ENCODE measurements at regions not wholly inside any gene's neighbourhood (a gene's known extent, or its start where the extent isn't known, plus 50 kb on each side); places are given as distances from the start of the nearest gene placed in this dataset.

GRCh38 chr15:94970802-94971201 is 739.4 kb downstream of the MCTP2 start:
- H3K9ac ChIP-seq (ENCODE audit: insufficient read depth, low read length), result no peak overlapping the region
- no peak for DNase-seq (ENCODE audit: low read depth in 2 of 2)
- no peaks in the 10 kb centered on the region for H3K9me3 ChIP-seq (ENCODE audit: control insufficient read depth, insufficient read depth, low read depth, low read length)
- H3K4me1 ChIP-seq (ENCODE audit: control insufficient read depth, extremely low read depth, insufficient read depth, low read length), result no peaks in the 10 kb centered on the region
- H3K36me3 ChIP-seq (ENCODE audit: control insufficient read depth, insufficient read depth, low read length), result no peaks in the 10 kb centered on the region
- H3K4me2 ChIP-seq (ENCODE audit: extremely low read depth, insufficient read depth, low read length), result no peak overlapping the region
- H3K79me2 ChIP-seq (ENCODE audit: control insufficient read depth, insufficient read depth, low read length), result no peaks in the 10 kb centered on the region
- no peak overlapping the region for H2AFZ ChIP-seq (ENCODE audit: low read length)
- no peak overlapping the region for H3K4me3 ChIP-seq (replicated peaks in 1 of 4; ENCODE audit: control extremely low read depth in 1 of 4, insufficient read depth in 1 of 4, low read depth in 3 of 4, low read length in 4 of 4)
- H3K27me3 ChIP-seq (ENCODE audit: control insufficient read depth, insufficient read depth, low read length), result no peaks in the 10 kb centered on the region
- H4K20me1 ChIP-seq (ENCODE audit: control insufficient read depth, extremely low read depth, insufficient read depth, low read length), result no peaks in the 10 kb centered on the region
- TF ChIP-seq CTCF (conservative IDR thresholded peaks at IDR 0.05 in 1 of 2, IDR thresholded peaks at IDR 0.05 in 1 of 2; ENCODE audit: low read depth in 1 of 2, low read length in 2 of 2), result no peak
- TF ChIP-seq EZH2 (IDR thresholded peaks at IDR 0.05; ENCODE audit: low read length, missing control alignments), result no peak
- no peak overlapping the region for H3K27ac ChIP-seq (ENCODE audit: insufficient read depth, low read length)

GRCh38 chr15:94972314-94972713 is 741.0 kb downstream of the MCTP2 start:
- H4K20me1 ChIP-seq (ENCODE audit: control insufficient read depth, extremely low read depth, insufficient read depth, low read length), result no peaks in the 10 kb centered on the region
- DNase-seq (ENCODE audit: low read depth in 2 of 2), result peak in 1 of 2 donors; percentile 15
- no peak overlapping the region for H3K27ac ChIP-seq (ENCODE audit: insufficient read depth, low read length)
- H3K9me3 ChIP-seq (ENCODE audit: control insufficient read depth, insufficient read depth, low read depth, low read length), result no peaks in the 10 kb centered on the region
- H3K27me3 ChIP-seq (ENCODE audit: control insufficient read depth, insufficient read depth, low read length), result no peaks in the 10 kb centered on the region
- H3K79me2 ChIP-seq (ENCODE audit: control insufficient read depth, insufficient read depth, low read length), result no peaks in the 10 kb centered on the region
- H3K36me3 ChIP-seq (ENCODE audit: control insufficient read depth, insufficient read depth, low read length), result no peaks in the 10 kb centered on the region
- no peak overlapping the region for H2AFZ ChIP-seq (ENCODE audit: low read length)
- no peak overlapping the region for H3K4me3 ChIP-seq (replicated peaks in 1 of 4; ENCODE audit: control extremely low read depth in 1 of 4, insufficient read depth in 1 of 4, low read depth in 3 of 4, low read length in 4 of 4)
- H3K4me2 ChIP-seq (ENCODE audit: extremely low read depth, insufficient read depth, low read length), result no peak overlapping the region
- H3K9ac ChIP-seq (ENCODE audit: insufficient read depth, low read length), result no peak overlapping the region
- TF ChIP-seq EZH2 (IDR thresholded peaks at IDR 0.05; ENCODE audit: low read length, missing control alignments), result no peak
- TF ChIP-seq CTCF (conservative IDR thresholded peaks at IDR 0.05 in 1 of 2, IDR thresholded peaks at IDR 0.05 in 1 of 2; ENCODE audit: low read depth in 1 of 2, low read length in 2 of 2), result no peak
- no peaks in the 10 kb centered on the region for H3K4me1 ChIP-seq (ENCODE audit: control insufficient read depth, extremely low read depth, insufficient read depth, low read length)

- TF ChIP-seq EZH2 (IDR thresholded peaks at IDR 0.05; ENCODE audit: low read length, missing control alignments) (no peak), CTCF (conservative IDR thresholded peaks at IDR 0.05 in 1 of 2, IDR thresholded peaks at IDR 0.05 in 1 of 2; ENCODE audit: low read depth in 1 of 2, low read length in 2 of 2) (no peak)
- Histone ChIP-seq H3K4me2 (ENCODE audit: extremely low read depth, insufficient read depth, low read length) (no peak overlapping the region), H3K79me2 (ENCODE audit: control insufficient read depth, insufficient read depth, low read length) (no peaks in the 10 kb centered on the region), H3K4me1 (ENCODE audit: control insufficient read depth, extremely low read depth, insufficient read depth, low read length) (no peaks in the 10 kb centered on the region), H3K36me3 (ENCODE audit: control insufficient read depth, insufficient read depth, low read length) (no peaks in the 10 kb centered on the region), H3K27me3 (ENCODE audit: control insufficient read depth, insufficient read depth, low read length) (no peaks in the 10 kb centered on the region), H2AFZ (ENCODE audit: low read length) (no peak overlapping the region), H3K4me3 (replicated peaks in 1 of 4; ENCODE audit: control extremely low read depth in 1 of 4, insufficient read depth in 1 of 4, low read depth in 3 of 4, low read length in 4 of 4) (no peak overlapping the region), H3K9ac (ENCODE audit: insufficient read depth, low read length) (no peak overlapping the region), H3K27ac (ENCODE audit: insufficient read depth, low read length) (no peak overlapping the region), H4K20me1 (ENCODE audit: control insufficient read depth, extremely low read depth, insufficient read depth, low read length) (no peaks in the 10 kb centered on the region), H3K9me3 (ENCODE audit: control insufficient read depth, insufficient read depth, low read depth, low read length) (no peaks in the 10 kb centered on the region)
- no peak for DNase-seq (ENCODE audit: low read depth in 2 of 2)
Observed at GRCh38 chr15:94987085-94987484, 755.7 kb downstream of the MCTP2 start.

All from fibroblast of lung (primary cell).